ELF-1 (cell line): ENCODE measurements at regions not wholly inside any gene's neighbourhood (a gene's known extent, or its start where the extent isn't known, plus 50 kb on each side); places are given as distances from the start of the nearest gene placed in this dataset.
"Not testable (repeated sequence)": the region's sequence is repeated elsewhere in the genome, so short reads cannot be mapped to it uniquely, and the experiment has no call there.

ENCODE experiments used
- DNase-seq: peaks from one replicate; pipeline ENCODE4 v3.0.0-alpha.2; 2016; ENCODE audit warnings: low read depth, low spot score

- no peak for DNase-seq
Observed at GRCh38 chr16:52386694-52387093, 160.2 kb downstream of the TOX3 start.

DNA sequence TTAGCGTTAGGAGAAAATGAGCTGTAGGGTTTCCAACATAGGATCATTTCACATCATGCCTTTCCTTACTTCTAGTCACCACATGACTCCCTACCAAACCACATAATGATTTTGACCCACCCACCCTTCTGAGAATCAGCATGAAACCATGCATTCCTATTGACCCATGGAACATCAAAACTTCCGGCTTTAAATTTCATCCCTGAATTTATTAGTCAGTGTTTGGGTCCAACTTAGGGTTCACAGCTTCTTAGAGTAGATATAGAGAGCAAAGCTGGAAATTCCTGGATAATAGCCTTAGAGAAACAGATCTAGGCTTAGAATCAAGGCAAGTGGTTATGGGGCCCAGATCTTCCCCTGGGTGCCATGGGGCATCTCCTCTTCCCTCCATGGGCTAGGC lies 162.6 kb downstream of the TOX3 start:
- no peak for DNase-seq

GRCh38 chr16:52383640-52384292 lies 163.2 kb downstream of the TOX3 start:
- DNase-seq: no peak

- no peak for DNase-seq
Observed at GRCh38 chr16:52383119-52383518, 163.8 kb downstream of the TOX3 start.

DNA sequence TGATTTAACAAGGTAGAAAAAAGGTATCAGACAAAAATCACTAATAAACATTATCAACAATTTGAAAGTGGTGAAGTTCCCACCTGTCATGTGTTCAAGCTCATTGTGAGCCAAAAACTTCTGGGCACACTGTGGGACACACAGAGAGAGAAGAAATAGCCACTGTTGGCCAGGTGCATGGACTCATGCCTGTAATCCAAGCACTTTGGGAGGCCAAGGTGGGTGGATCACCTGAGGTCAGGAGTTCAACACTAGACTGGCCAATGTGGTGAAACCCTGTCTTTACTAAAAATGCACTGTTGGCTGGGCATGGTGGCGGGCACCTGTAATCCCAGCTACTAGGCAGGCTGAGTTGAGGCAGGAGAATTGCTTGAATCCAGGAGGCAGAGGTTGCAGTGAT lies 167.4 kb downstream of the TOX3 start:
- DNase-seq: no peak

GRCh38 chr16:52376676-52377280 lies 170.2 kb downstream of the TOX3 start:
- DNase-seq: no peak

GRCh38 chr16:52372313-52372712 lies 174.6 kb downstream of the TOX3 start:
- no peak for DNase-seq

DNA sequence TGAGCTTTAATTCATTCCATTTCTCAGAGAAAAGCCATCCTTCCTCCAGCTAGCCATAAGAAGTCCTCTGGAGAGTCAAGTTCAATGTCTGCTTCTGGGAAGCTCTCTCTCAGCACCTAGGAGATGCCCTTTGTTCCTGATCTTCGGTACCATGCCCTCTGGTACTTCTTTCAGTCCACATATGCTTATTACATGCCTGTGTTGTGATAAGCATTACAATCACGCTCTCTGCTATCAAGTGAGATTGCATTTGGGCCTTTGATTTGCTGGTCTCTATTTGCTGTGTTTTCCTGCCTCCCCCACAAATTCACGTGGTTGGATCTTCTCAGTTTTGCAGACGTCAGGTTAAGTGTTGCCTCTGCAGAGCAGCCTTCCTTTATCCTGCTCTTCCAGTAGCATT lies 178.1 kb downstream of the TOX3 start:
- no peak for DNase-seq

- no peak for DNase-seq
Observed at GRCh38 chr16:52367821-52368220, 179.1 kb downstream of the TOX3 start.

DNA sequence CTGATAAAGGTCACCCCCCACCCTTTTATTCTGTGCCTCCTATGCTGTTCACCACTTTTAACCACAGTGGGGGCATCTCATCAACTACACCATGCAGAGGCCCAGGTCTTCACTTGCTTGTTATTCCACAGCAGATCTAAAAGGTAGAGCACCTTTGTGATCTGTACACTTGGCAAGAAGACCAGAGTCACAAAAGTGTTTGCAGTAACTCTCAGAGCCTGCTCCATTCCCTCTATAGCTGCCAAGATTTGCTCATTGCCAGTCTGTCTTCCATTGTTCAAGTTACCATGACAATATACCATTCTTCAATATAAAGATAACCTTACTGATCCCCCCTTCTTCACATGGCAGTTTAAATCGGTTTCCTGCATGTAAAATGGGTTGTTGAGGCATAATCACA lies 180.0 kb downstream of the TOX3 start:
- no peak for DNase-seq

GRCh38 chr16:52364500-52364899 lies 182.4 kb downstream of the TOX3 start:
- no peak for DNase-seq

GRCh38 chr16:52363082-52363481 lies 183.9 kb downstream of the TOX3 start:
- DNase-seq: no peak

DNA sequence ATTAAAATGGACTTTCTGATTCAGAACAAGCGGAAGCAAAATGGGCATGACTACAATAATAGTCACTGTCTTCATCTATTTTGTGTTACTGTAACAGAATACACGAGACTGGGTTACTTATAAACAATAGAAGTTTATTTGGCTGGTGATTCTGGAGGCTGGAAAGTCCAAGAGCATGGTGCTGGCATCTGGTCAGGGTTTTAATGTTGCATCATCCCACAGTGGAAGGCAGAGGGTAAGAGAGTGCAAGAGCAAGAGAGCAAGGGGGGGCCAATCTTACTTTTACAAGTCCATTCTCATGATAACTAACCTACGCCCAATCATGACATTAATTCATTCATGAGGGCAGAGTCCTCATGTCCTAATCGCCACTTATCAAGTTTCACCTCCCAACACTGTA lies 189.2 kb downstream of the TOX3 start:
- no peak for DNase-seq

- DNase-seq: no peak
Observed at GRCh38 chr16:52353249-52353648, 193.7 kb downstream of the TOX3 start.

- DNase-seq: no peak
Observed at GRCh38 chr16:52351451-52351850, 195.5 kb downstream of the TOX3 start.

GRCh38 chr16:52350031-52350642 lies 196.8 kb downstream of the TOX3 start:
- no peak for DNase-seq

- DNase-seq: no peak
Observed at GRCh38 chr16:52346709-52347108, 200.2 kb downstream of the TOX3 start.

- DNase-seq: not testable (repeated sequence)
Observed at GRCh38 chr16:52333673-52334072, 213.3 kb downstream of the TOX3 start.

- DNase-seq: no peak
Observed at GRCh38 chr16:52320930-52321439, 226.0 kb downstream of the TOX3 start.

GRCh38 chr16:52318302-52319009 lies 228.5 kb downstream of the TOX3 start:
- DNase-seq: peak; percentile 36

- DNase-seq: no peak
Observed at GRCh38 chr16:52316241-52316640, 230.7 kb downstream of the TOX3 start.

DNA sequence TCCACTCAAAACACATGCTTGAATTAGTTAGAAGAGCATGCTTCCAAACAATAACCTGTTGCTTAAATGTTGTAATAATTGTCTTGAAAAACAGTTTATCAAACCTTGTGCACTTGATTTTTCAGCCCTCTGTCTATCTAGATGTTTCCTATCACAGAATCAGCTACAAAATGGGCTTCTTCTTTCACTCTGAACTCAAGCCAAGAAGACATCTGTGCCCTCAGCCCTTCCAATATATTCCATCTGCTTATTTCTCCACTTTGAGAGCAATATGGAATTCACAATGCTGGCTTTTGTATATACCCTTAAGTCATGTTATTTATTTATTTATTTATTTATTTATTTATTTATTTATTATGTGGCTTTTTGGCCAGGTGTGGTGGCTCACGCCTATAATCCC lies 234.2 kb downstream of the TOX3 start:
- DNase-seq: no peak
